ENCODE measurements at regions not wholly inside any gene's neighbourhood (a gene's known extent, or its start where the extent isn't known, plus 50 kb on each side); places are given as distances from the start of the nearest gene placed in this dataset.

- no peak for DNase-seq (ENCODE audit: low read depth)
These were observed 163.9 kb upstream of the SMAD3 start for GRCh38 chr15:66901336-66902100.

GRCh38 chr15:66905185-66905584 is 160.2 kb upstream of the SMAD3 start:
- DNase-seq (ENCODE audit: low read depth) = no peak

GRCh38 chr15:66905954-66906353 is 159.4 kb upstream of the SMAD3 start:
- DNase-seq (ENCODE audit: low read depth) = no peak

GRCh38 chr15:66906668-66907614 is 158.5 kb upstream of the SMAD3 start:
- DNase-seq (ENCODE audit: low read depth) = no peak

- DNase-seq (ENCODE audit: low read depth) = peak; percentile 28
These were observed 157.3 kb upstream of the SMAD3 start for GRCh38 chr15:66907826-66908743.

- no peak for DNase-seq (ENCODE audit: low read depth)
These were observed 156.7 kb upstream of the SMAD3 start for GRCh38 chr15:66908744-66909095.

- DNase-seq (ENCODE audit: low read depth) = no peak
These were observed 156.0 kb upstream of the SMAD3 start for GRCh38 chr15:66909381-66909890.

GRCh38 chr15:66911131-66911700 is 154.2 kb upstream of the SMAD3 start:
- no peak for DNase-seq (ENCODE audit: low read depth)

GRCh38 chr15:66912001-66912400 is 153.4 kb upstream of the SMAD3 start:
- DNase-seq (ENCODE audit: low read depth) = no peak

- DNase-seq (ENCODE audit: low read depth) = no peak
These were observed 153.0 kb upstream of the SMAD3 start for GRCh38 chr15:66912441-66912840.

- no peak for DNase-seq (ENCODE audit: low read depth)
These were observed 147.4 kb upstream of the SMAD3 start for GRCh38 chr15:66917904-66918448.

- no peak for DNase-seq (ENCODE audit: low read depth)
These were observed 146.0 kb upstream of the SMAD3 start for GRCh38 chr15:66919421-66919820.

- no peak for DNase-seq (ENCODE audit: low read depth)
These were observed 144.0 kb upstream of the SMAD3 start for GRCh38 chr15:66921319-66921915.

- no peak for DNase-seq (ENCODE audit: low read depth)
These were observed 142.8 kb upstream of the SMAD3 start for GRCh38 chr15:66922608-66923007.

GRCh38 chr15:66923438-66923881 is 141.9 kb upstream of the SMAD3 start:
- DNase-seq (ENCODE audit: low read depth) = no peak

- DNase-seq (ENCODE audit: low read depth) = no peak
These were observed 140.5 kb upstream of the SMAD3 start for GRCh38 chr15:66924889-66925288.

- no peak for DNase-seq (ENCODE audit: low read depth)
These were observed 139.7 kb upstream of the SMAD3 start for GRCh38 chr15:66925721-66926120.

- DNase-seq (ENCODE audit: low read depth) = no peak
These were observed 138.0 kb upstream of the SMAD3 start for GRCh38 chr15:66927201-66928077.

GRCh38 chr15:66928101-66928500 is 137.3 kb upstream of the SMAD3 start:
- DNase-seq (ENCODE audit: low read depth) = no peak

All from forelimb muscle (tissue), 1 donor.